HCT116 (cell line): ENCODE measurements at regions not wholly inside any gene's neighbourhood (a gene's known extent, or its start where the extent isn't known, plus 50 kb on each side); places are given as distances from the start of the nearest gene placed in this dataset.

Experiments
- EGR1 ChIP-seq: IDR thresholded peaks from 2 replicates; pipeline ENCODE4 v1.6.1; 2012; ENCODE audit warnings: low read depth
- EZH2 ChIP-seq: fragments of 200-600 bp; sonication (generic); IDR thresholded peaks from 2 replicates; pipeline ENCODE4 v1.6.1; 2017; ENCODE audit warnings: antibody characterized with exemption, mixed run types
- EZH2phosphoT487 ChIP-seq: fragments of 200-600 bp; IDR thresholded peaks from 2 replicates; pipeline ENCODE4 v1.6.1; 2018; ENCODE audit warnings: antibody characterized with exemption, borderline replicate concordance
- MAX ChIP-seq: IDR thresholded peaks from 2 replicates; pipeline ENCODE4 v1.6.1; 2012
- POLR2A ChIP-seq: IDR thresholded peaks from 2 replicates; pipeline ENCODE4 v1.7.0; 2011; ENCODE audit warnings: borderline replicate concordance; ENCODE audit not compliant: insufficient read depth, insufficient read length; ENCODE audit errors: extremely low read depth
- POLR2AphosphoS5 ChIP-seq: IDR thresholded peaks from 2 replicates; pipeline ENCODE4 v1.6.1; 2011; ENCODE audit warnings: mild to moderate bottlenecking, low read depth, low read length, moderate library complexity
- REST ChIP-seq: IDR thresholded peaks from 2 replicates; pipeline ENCODE4 v1.6.1; 2012; ENCODE audit warnings: low read depth
- SIN3A ChIP-seq: IDR thresholded peaks from 2 replicates; pipeline ENCODE4 v1.6.1; 2012; ENCODE audit warnings: low read depth
- SP1 ChIP-seq: IDR thresholded peaks from 2 replicates; pipeline ENCODE4 v1.6.1; 2012; ENCODE audit warnings: low read depth
- YY1 ChIP-seq: IDR thresholded peaks from 2 replicates; pipeline ENCODE4 v1.6.1; 2011; ENCODE audit warnings: low read length, low read depth, moderate library complexity, mild to moderate bottlenecking; ENCODE audit not compliant: insufficient replicate concordance; ENCODE audit errors: extremely low read depth
- TF ChIP-seq, protein P1 (sequence below), 3 experiments: fragments of 200-600 bp in 1 of 3; sonication (generic) in 1 of 3; IDR thresholded peaks in 2 of 3; conservative IDR thresholded peaks in 1 of 3; 2 replicates each; pipeline ENCODE4 v1.5.1; 2012 to 2017; ENCODE audit warnings: low read depth in 2 of 3, low read length in 2 of 3, antibody characterized with exemption in 1 of 3, borderline replicate concordance in 1 of 3, control low read depth in 1 of 3, mild to moderate bottlenecking in 1 of 3, mixed read lengths in 1 of 3, mixed run types in 1 of 3, moderate library complexity in 1 of 3; ENCODE audit not compliant: insufficient read depth in 1 of 3

DNA sequence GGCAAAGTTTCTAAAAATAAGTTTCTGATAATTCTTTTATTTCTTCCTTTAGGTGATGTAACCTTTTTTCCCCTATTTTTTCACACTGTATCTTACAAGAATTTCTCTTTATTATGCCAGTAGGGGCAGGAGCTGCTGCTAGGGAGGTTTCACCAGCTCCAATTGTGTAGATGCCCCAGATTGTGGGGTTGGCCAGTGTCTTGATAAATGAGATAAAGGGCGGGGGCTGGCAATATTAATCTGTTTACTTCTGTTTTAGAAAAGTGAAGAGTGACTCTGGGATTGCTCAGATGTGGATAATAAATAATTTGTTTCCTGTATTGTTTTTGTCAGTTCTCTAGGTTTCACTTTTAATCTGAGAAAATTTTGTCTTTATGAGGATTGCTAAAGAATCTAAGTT lies 190.4 kb downstream of the MC4R start:
- TF ChIP-seq, protein P1, sequence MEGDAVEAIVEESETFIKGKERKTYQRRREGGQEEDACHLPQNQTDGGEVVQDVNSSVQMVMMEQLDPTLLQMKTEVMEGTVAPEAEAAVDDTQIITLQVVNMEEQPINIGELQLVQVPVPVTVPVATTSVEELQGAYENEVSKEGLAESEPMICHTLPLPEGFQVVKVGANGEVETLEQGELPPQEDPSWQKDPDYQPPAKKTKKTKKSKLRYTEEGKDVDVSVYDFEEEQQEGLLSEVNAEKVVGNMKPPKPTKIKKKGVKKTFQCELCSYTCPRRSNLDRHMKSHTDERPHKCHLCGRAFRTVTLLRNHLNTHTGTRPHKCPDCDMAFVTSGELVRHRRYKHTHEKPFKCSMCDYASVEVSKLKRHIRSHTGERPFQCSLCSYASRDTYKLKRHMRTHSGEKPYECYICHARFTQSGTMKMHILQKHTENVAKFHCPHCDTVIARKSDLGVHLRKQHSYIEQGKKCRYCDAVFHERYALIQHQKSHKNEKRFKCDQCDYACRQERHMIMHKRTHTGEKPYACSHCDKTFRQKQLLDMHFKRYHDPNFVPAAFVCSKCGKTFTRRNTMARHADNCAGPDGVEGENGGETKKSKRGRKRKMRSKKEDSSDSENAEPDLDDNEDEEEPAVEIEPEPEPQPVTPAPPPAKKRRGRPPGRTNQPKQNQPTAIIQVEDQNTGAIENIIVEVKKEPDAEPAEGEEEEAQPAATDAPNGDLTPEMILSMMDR (IDR thresholded peaks at IDR 0.05 in 2 of 3, conservative IDR thresholded peaks at IDR 0.05 in 1 of 3; ENCODE audit: borderline replicate concordance in 1 of 3, insufficient read depth in 1 of 3, low read depth in 2 of 3, low read length in 2 of 3): no peak
- TF ChIP-seq MAX (no peak), REST (no peak), EGR1 (no peak), POLR2A (no peak), EZH2phosphoT487 (no peak), SIN3A (no peak), EZH2 (no peak), YY1 (no peak), SP1 (no peak), POLR2AphosphoS5 (no peak)
